HPDE6-E6E7 (cell line): ENCODE measurements at regions not wholly inside any gene's neighbourhood (a gene's known extent, or its start where the extent isn't known, plus 50 kb on each side); places are given as distances from the start of the nearest gene placed in this dataset.

ENCODE experiments used
- DNase-seq: peaks from one replicate; pipeline ENCODE4 v3.0.0; 2011; ENCODE audit warnings: missing footprints; ENCODE audit errors: extremely low spot score

DNA sequence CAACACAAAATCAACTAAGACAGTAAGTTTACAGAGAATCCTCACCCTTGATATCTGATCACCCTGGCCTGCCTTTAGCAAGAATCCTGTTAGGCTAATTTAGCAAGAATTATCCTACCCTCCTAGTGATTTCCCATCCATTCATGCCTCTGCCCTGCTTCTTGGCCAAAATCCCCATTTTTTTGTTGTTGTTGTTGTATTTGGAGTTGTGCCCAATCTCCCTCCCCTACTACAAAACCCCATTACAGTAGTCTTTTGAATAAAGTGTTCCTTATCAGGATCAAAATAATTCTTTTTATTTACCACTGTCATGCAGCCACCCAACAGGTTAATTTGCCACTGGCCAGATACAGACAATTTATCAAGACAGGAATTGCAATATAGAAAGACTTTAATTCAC is 58.5 kb upstream of the CLINT1 start:
- DNase-seq: no peak

DNA sequence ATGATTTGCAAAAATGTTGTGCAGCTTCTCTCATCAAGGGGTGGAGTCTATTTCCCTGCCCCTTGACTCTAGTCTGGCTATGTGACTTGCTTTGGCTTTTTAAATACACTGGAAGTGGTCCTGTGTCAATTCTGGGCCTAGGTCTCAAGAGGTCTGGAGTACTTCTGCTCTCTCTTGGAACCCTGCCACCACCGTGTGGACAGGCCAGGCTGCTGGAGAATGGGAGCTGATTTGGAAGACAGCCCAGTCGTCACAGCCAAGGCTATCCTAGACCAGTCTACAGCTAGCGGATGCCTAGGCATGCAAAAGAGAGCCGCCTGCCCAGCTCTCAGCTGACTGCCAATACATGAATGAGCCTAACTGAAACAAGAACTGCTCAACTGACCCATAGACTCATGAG is 56.7 kb upstream of the CLINT1 start:
- DNase-seq: no peak

DNA sequence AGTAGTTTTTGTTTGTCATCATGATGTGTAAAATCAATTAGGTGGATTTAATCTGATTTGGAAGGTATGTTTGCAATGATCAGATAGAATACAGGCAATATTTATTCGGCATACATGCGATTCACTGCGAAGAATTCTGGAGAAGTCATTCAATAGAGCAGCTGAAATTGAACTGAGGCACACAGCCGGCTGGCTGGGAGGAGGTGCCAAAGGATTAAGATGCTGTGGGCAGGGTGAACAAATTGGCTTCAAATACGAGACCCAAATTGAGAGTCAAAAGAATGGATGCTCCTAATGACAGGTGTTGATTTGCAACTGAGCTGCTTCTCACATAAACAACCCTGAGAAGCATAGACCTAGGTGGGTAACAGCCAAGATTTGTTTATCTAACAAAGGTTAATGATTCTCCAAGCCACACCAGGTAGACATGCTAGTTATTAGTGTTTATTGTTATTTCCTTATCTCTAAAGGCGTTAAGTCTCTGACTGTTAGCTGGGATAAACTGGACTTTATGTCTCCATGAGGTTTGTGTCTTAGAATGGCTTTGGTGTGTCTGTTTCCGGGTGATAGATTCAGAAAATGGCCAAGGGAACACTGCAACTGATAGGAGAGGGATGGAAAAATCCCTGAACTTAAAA is 55.3 kb upstream of the CLINT1 start:
- no peak for DNase-seq

DNA sequence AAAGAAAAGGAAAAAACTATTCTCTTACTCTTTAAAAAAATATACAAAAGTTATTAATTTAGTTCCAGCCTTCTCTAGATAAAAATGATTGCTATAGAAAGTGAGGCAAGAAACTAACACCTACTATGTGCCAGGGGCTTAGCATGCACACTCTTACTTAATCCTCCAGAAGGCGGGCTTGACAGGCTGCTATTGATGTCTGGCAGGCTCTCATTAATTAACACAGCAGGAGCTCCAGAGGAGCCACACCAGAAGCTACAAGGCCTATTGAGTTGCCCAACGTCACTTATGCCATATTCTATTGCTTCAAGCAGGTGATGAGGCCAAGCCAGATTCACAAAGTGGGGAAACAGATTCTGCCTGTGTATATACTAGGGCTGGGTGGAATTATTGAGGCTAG is 54.6 kb upstream of the CLINT1 start:
- DNase-seq: no peak

DNA sequence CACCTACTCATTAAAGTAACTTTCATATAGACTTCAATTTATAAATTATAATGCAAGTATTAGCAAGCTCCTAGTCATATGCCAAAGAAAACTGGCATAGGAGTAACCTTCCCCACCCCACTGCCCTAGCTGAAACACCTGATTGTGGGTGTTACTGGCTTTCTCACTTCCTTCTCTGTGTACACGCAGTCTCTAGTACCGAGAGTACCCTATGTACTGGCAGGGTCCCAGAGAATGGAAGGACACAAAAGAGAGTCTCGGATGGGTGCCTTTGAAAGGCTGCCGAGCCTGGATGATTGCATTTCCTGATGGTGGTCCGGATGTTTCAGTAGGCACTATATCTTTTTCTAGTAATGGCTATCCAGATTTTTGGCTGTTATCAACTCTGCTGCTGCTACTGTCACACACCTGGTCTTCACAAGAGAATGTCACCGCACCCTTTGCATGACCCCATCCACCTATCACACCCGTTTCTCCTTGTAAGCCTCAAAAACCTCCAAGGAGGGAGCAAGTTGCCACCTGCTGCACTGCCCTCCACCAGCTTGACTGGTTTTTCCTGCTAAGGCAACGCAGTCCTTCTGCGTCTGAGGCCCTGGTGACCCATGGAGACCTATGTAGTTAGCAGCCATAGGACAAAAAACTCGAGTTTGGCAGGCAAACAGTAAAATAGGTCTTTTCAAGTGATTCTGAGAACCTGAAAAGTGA is 53.8 kb upstream of the CLINT1 start:
- peak; percentile 63 for DNase-seq

DNA sequence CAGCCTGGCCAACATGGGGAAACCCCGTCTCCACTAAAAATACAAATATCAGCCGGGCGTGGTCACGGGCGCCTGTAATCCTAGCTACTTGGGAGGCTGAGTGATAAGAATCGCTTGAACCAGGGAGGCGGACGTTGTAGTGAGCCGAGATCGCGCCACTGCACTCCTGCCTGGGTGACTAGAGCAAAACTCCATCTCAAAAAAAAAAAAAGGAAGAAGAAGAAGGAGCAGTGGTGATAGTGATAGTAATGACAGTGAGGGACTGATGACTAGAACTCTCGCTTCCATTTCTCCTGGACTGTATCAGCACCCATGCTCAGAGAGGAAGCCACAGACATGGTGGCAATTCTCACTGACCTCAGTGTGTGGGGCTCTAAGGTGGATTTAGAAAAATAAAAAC is 52.6 kb upstream of the CLINT1 start:
- DNase-seq: no peak
